Omental fat pad (tissue), 3 donors: ENCODE measurements at regions not wholly inside any gene's neighbourhood (a gene's known extent, or its start where the extent isn't known, plus 50 kb on each side); places are given as distances from the start of the nearest gene placed in this dataset.

Source experiments
- ATAC-seq: fragments of 150-250 bp; one replicate; pipeline ENCODE4 v1.9.1; 2016; ENCODE audit warnings: mild to moderate bottlenecking, moderate library complexity; ENCODE audit not compliant: low FRiP score
- DNase-seq: peaks from one replicate; pipeline ENCODE4 v3.0.0-alpha.2; 2019; ENCODE audit warnings: low spot score
- TF ChIP-seq, protein P1 (sequence below), 3 donors: fragments of 450-650 bp; IDR thresholded peaks; one replicate each; pipeline ENCODE4 v1.5.1; 2016 to 2017; ENCODE audit warnings: antibody characterized with exemption in 3 of 3, mild to moderate bottlenecking in 3 of 3, moderate library complexity in 2 of 3

GRCh38 chr13:89843621-89844020 lies 1503.9 kb upstream of the MIR17HG start:
- no peak for DNase-seq
- TF ChIP-seq, protein P1, sequence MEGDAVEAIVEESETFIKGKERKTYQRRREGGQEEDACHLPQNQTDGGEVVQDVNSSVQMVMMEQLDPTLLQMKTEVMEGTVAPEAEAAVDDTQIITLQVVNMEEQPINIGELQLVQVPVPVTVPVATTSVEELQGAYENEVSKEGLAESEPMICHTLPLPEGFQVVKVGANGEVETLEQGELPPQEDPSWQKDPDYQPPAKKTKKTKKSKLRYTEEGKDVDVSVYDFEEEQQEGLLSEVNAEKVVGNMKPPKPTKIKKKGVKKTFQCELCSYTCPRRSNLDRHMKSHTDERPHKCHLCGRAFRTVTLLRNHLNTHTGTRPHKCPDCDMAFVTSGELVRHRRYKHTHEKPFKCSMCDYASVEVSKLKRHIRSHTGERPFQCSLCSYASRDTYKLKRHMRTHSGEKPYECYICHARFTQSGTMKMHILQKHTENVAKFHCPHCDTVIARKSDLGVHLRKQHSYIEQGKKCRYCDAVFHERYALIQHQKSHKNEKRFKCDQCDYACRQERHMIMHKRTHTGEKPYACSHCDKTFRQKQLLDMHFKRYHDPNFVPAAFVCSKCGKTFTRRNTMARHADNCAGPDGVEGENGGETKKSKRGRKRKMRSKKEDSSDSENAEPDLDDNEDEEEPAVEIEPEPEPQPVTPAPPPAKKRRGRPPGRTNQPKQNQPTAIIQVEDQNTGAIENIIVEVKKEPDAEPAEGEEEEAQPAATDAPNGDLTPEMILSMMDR (IDR thresholded peaks at IDR 0.05): no peak
- ATAC-seq: no peak

DNA sequence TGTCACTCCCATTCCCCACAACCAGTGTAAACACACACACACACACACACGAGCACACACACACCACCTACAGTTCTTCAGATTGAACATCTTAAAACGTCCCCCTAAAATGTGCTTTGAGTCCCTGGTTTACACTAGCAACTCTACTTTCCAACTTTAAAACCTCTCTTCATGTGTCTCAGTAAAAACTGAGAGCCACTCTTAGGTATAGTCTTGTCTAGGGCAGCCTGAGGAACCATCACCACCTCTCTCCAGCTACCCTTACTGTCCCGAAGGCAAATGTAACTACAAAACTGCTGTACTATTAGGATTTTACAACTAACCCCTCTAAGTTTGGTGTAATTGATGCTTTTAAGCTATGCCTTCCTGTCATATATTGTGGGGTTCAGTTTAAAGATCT lies 1501.6 kb upstream of the MIR17HG start:
- DNase-seq (no peak), ATAC-seq (no peak)
- TF ChIP-seq, protein P1 (IDR thresholded peaks at IDR 0.05): no peak

DNA sequence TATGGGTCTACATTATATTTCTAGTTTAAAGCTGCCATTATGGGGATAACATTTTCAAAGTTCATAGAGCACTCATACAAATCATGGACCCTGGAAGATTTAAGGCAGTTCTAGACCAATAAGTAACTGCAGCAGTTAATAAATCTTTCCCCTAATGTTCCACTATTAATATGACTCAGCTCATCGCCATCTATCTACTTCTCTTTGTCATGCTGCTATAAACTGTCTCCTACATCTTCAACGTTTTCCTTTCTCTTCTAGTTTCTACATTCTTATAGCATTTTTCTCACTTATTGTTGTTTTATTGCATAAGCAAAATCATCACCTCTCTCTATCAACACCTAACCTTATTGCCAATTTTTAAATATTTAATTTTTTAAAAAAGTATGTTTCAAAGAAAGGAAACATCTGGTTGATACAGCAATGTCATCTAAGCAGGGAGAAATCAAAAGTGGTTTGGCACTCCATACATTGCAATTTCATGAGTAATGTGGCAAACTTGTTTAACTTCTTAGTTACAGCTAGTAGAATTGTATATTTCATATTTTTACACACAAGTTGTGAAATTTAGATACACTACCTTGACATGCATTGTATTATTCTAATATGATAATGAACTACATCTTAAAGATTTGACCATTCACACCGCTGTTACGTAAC lies 1500.4 kb upstream of the MIR17HG start:
- ATAC-seq (no peak), DNase-seq (no peak)
- TF ChIP-seq, protein P1 (IDR thresholded peaks at IDR 0.05): no peak

DNA sequence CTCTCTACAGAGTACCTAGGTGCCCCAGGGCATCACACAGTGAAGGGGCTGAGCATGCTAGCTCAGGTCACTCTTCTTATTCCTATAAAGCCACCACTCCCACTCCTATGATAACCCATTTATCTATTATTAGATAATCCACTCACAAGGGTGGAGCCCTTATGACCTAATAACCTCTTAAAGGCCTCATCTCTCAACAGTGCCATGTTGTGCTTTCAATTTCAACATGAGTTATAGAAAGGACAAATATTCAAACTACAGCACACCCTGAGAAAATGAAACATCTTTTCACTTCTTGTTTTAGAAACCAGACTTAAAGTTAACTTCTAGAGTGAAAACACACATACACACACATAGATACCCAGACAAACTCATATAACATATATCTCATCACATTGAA lies 1494.9 kb upstream of the MIR17HG start:
- ATAC-seq (no peak), DNase-seq (no peak)
- TF ChIP-seq, protein P1 (IDR thresholded peaks at IDR 0.05): no peak

GRCh38 chr13:89856512-89856911 lies 1491.0 kb upstream of the MIR17HG start:
- ATAC-seq (no peak), DNase-seq (no peak)
- TF ChIP-seq, protein P1 (IDR thresholded peaks at IDR 0.05): no peak

GRCh38 chr13:89857502-89857901 lies 1490.0 kb upstream of the MIR17HG start:
- ATAC-seq (no peak), DNase-seq (no peak)
- TF ChIP-seq, protein P1 (IDR thresholded peaks at IDR 0.05): no peak

DNA sequence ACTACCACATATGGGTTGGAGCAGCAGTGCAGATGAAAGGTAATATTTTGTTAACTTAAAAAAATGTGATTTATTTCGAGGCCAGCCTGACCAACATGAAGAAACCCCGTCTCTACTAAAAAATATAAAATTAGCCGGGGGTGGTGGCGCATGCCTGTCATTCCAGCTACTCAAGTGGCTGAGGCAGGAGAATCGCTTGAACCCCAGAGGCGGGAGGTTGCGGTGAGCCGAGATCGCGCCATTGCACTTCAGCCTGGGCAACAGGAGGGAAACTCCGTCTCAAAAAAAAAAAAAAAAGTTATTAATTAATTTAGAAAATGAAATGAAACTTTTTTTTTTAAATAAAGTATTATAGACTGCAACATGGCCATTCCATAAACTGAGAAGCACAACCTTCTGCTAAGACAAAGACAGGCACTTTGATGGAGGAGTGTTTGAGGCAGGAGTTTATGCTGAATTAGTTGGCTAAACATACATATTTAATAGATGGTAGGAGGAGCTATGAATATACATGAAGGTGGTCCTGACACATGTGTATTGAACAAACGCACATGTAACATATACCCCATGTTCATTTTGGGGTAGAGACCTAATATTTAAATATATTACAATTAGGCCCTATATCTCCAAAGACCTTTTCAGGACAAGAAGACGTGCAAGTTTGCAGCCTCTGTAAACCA lies 1485.3 kb upstream of the MIR17HG start:
- ATAC-seq (no peak), DNase-seq (no peak)
- TF ChIP-seq, protein P1 (IDR thresholded peaks at IDR 0.05): no peak
